Cardiac fibroblast (primary cell): ENCODE measurements at regions not wholly inside any gene's neighbourhood (a gene's known extent, or its start where the extent isn't known, plus 50 kb on each side); places are given as distances from the start of the nearest gene placed in this dataset.

Experiments used
- DNase-seq, 2 donors: peaks; one replicate each; pipeline versions ENCODE4 v3.0.0 to v3.0.0-alpha.2; 2010; ENCODE audit warnings: low read depth in 2 of 2
- H3K4me3 ChIP-seq, 2 donors: replicated peaks in 1 of 2; 1 replicate in 1 of 2; 2 replicates in 1 of 2; pipeline ENCODE4 v1.5.1; 2011; ENCODE audit warnings: low read depth in 2 of 2, low read length in 2 of 2, mild to moderate bottlenecking in 2 of 2, moderate library complexity in 1 of 2
- CTCF ChIP-seq: IDR thresholded peaks from one replicate; pipeline ENCODE4 v1.5.1; 2011; ENCODE audit warnings: low read depth, mild to moderate bottlenecking, low read length, inconsistent platforms

DNA sequence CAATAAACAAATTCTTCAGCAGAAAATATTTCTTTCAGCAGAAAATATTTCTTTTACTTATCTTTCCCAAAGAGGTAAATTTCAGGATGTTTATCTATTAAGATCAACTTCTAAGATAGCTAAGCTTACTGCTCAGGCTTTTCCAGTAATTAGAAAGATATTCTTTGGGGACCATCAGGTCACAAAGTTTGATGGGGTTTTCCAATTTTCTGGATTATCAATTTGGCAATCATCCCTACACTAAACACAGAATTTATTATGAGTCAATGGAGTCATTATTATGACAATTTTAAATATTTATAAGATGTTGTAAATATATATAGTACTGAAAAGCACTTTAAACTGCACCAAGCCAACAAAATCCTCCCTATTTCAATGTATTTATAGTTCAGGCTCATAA is 137.6 kb downstream of the AKAP11 start:
- DNase-seq: no peak
- TF ChIP-seq CTCF: no peak
- H3K4me3 ChIP-seq: no peak overlapping the region

DNA sequence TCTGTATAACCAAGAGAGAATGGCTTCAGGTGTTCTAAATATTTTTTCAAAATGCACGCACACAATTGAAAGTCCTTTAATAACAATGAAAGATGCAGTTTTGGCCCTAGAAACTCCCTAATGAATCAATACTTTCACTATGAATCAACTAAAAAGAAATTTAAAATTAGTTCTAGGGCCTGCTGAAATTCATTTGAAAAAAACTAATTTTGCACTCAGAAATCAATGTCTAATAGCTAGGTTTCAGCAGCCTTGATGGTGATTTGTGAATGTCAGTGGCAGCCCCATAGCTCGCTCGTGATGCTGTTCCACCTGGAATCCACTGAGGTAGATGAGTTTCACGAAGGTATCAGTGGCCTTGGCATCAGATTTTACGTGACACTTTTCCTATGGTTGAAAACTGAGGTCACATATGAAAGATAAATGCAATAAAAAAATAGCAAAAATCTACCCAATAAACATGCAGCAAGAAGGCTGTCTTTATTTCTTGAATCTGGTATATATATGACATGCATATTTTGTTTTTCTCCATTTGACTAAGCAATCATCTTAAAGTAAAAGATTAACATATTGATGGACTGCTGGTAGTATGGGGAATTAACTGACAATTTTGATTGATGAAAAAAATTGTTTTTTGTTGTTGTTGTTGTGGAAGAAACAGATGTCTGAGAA is 141.0 kb downstream of the AKAP11 start:
- no peak overlapping the region for H3K4me3 ChIP-seq
- no peak for TF ChIP-seq CTCF
- no peak for DNase-seq

DNA sequence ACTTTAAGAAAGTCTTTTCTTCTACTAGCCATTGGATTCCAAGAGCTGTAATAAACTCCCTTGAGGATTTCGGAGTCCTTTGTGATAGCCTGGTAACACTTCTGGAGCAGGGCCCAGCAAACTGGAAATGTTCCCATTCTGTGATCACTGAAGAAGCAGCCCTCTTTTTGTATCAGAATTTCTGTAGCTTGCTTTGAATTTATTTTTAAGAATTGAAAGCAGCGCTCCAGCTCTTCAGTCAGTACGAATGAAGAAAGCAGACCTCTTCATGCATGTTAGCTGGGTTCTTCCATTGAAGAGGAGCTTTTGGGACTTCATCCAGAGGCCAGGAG is 141.5 kb downstream of the AKAP11 start:
- TF ChIP-seq CTCF: no peak
- no peak overlapping the region for H3K4me3 ChIP-seq
- peak; percentile 39 to 55 for DNase-seq

GRCh38 chr13:42417626-42418025 is 145.7 kb downstream of the AKAP11 start:
- DNase-seq: no peak
- no peak for TF ChIP-seq CTCF
- H3K4me3 ChIP-seq: no peak overlapping the region

DNA sequence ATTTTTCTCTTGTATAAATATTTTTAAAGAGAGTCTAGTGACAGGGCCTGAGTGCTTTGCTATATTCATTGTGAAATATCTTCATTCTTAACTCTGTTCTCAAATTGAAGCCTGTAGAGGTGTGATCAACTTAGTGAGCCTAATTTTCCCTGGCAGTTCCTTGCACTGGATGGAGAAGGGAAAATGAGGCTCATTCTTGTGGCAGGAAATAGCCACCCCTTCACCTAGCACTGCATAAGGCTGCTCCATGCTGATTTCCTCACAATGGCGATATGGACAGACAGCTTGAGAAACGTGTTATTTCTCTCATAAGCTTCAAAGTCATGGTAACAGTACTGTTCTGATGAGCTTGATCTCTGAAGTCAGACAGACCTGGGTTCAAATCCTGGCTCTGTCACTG is 146.2 kb downstream of the AKAP11 start:
- TF ChIP-seq CTCF: no peak
- no peak overlapping the region for H3K4me3 ChIP-seq
- DNase-seq: no peak

- DNase-seq: no peak
- no peak for TF ChIP-seq CTCF
- no peak overlapping the region for H3K4me3 ChIP-seq
Observed at GRCh38 chr13:42420304-42420703, 148.4 kb downstream of the AKAP11 start.

DNA sequence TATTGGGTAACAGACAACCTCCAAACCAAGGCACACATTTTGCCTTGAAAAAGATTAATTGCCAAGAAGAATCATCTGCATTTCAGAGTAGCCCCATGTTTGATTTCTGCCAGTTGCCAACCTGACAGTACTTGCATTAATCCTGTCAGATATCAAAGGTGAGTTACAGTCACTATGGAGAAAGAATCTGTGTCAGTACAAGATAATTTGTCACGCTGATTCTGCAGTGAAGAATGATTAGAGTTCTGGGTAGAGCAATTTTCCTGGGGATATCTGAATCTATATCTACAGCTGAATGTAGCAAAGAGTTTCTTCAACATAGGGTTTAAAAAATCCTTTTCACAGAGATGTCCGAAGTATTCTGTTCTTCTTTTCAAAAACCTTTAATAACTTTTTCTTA is 150.7 kb downstream of the AKAP11 start:
- no peak for DNase-seq
- TF ChIP-seq CTCF: no peak
- H3K4me3 ChIP-seq: no peak overlapping the region
